ENCODE measurements at regions not wholly inside any gene's neighbourhood (a gene's known extent, or its start where the extent isn't known, plus 50 kb on each side); places are given as distances from the start of the nearest gene placed in this dataset.
"Not testable (repeated sequence)": the region's sequence is repeated elsewhere in the genome, so short reads cannot be mapped to it uniquely, and the experiment has no call there.

DNA sequence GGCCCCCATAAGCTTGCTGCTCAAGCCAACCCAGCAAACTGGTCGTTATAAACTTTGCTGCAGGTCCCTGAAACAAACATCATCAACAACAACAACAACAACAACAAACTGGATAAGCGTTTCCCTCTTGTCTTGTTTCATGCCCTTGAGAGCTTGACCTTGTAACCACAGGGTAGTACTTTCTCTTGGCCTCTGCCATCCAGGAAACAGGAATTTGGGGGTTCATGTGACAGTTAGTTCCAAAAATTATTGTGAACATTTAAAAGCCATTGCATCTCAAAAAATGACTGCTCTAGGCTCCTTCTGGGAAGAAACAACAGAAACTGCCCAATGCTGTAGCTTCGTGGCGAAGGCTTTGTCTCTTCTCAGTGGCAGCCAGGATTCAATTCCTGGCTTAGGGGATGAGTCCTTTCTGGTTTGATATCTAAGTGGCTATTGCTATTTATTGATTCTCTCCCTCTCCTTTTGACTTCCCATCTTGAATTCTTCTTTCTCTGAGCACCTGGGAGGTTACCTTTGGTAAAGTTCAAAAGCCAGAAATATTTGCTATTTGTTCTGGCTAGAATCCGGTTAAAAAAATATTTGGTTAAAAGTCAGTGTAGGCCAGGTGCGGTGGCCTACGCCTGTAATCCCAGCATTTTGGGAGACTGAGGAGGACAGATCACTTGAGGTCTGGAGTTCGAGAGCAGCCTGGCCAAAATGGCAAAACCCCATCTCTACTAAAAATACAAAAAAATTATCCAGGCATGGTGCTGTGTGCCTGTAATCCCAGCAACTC, 52.0 kb upstream of the CPM start:
- DNase-seq = no peak

GRCh38 chr12:68997526-68997925, 64.6 kb upstream of the CPM start:
- DNase-seq = not testable (repeated sequence)

DNA sequence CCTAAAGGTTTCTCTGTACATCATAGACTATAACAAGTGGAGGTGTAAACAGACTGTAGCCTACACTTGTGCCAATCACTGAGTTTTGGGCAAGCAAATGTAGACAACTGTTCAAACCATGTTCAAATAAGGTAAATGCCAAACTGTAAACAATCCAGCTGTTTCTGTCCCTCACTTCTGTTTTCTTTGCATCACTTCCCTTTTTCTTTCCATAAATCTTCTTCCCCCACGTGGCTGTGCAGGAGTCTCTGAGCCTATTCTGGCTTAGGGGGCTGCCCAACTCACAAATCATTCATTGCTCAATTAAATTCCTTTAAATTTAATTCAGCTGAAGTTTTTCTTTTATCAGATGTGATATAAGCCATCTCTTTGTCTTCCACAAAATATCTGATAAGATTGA, 65.1 kb upstream of the CPM start:
- DNase-seq = no peak

- no peak for DNase-seq
Observed at GRCh38 chr12:69000074-69000473, 67.1 kb upstream of the CPM start.

- DNase-seq = no peak
Observed at GRCh38 chr12:69000540-69001243, 67.7 kb upstream of the CPM start.

DNA sequence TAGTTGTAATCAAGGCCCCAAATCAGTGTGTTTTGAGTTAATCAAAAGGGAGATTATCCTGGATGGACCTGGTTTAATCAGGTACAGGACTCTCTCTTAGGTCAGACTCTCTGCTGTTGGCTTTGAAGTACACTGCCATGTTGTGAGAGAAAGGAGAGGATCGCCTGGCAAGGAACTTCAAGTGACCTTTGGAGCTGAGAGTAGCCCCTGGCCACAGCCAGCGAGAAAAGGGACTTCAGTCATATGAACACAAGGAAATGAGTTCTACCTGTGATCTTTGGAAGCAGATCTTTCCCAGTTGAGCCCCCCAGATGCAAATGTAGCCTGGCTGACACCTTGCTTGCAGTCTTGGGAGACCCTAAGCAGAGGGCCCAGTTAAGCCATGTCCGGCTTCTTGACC, 68.3 kb upstream of the CPM start:
- no peak for DNase-seq

DNA sequence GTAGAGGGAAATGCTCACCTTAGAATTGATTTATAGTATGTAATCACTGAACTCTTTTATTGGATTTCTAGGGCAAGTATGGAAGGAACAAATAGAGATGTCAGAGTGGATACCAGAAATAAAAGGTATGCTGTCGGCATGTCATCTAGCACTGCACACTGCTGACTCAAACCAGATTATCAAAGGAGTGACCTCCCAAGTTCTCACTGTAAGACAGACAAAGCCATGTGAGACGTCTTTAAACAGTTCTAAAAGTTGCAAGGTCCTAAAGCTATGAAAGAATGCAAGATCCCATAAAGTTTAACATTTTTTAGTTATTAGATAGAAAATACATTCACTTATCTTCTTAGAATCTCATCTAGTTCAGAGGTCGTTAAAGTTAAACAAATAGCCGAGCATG, 70.0 kb upstream of the CPM start:
- no peak for DNase-seq

- DNase-seq = no peak
Observed at GRCh38 chr12:69003991-69004390, 71.0 kb upstream of the CPM start.

DNA sequence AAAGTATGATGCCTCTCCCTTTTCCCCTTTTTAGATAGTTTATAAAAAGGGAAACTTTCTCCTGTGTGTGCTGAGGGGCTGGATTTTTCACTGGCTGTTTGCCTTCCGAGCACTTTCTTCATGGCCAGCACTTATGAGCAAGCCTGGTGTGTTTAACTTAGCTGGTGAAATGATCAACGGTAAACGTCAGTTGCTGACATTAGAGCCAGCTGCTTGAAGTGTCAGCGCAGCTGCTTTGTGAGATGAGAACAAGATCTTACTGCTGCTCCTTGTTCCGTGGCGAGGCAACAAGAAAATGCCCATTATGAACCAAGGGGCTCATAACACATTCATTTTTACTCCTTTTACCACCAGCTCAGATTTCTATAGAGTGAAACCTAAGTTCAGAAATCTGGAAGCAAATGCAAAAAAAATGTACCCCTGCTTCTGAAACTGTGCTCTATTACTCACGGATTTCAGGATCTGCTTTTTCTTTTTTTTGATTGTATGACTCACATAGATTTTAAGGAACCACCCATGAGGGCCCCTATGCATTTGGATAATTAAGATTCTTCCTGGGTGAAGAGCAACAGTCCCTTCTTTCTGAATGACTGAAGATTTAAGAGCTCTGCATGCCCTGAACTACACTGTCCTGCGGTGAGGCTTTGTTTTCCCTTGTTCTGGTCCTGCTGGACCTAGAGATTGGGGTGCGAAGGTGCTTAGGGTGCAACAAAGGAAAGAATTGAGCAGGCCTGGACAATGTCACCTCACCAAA, 74.3 kb upstream of the CPM start:
- no peak for DNase-seq

DNA sequence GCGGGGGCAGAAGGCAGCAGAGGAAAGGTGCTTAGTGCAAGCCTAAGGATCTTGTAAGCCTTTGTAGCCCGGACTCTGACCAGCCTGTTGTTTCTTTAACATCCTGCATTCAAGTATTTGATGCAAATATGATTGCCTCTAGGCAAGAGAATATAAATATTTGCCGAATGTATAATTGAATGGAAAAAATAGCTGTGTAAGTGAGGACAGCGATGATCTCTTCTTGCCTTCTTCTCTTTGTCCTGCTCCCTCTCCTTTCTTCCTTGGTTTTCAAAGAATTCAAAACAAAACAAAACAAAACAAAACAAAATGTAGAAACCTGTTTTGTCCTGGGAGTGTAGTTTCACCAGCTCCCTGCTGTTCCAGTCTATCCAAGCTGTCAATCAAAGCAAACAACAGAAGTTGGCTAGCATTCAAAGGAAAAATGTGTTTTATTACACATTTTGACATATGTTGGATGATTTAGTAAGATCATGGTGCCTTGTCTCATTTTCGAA, 74.9 kb upstream of the CPM start:
- DNase-seq = no peak

DNA sequence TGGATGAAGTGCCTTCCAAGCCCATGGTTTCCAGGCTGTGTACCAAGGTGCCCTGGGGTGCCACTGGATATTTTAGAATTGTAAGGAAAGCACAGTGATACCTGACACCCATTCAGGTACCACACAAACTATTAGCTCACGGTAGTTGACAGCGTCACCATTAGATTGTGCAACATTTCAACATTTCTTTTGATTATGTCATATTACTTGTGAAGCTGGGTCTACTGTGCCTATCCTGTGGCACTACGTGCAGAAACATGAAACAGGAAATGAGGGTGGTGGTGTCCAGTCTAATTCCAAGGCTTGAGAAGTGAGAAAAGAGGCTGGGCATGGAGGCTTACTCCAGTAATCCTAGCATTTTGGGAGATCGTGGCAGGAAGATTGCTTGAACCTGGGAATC, 75.5 kb upstream of the CPM start:
- no peak for DNase-seq

DNA sequence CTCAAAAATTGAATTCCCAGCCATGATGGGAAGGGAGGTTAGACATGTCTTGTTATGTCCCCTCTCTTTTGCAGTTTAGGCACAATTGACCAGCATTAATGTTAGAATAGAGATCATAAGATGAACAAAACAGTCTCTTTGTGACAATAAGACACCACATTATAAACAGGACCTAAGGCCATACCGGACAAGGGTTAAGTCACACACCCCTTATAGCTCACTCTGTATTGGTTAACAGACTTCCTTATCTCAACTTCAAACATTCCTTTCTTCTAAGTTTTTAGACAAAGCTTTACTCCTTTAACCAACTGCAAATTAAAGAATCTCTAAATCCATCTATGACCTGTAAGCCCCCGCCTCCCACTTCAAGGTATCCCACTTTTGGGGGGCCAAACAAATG, 81.1 kb upstream of the CPM start:
- DNase-seq = no peak

DNA sequence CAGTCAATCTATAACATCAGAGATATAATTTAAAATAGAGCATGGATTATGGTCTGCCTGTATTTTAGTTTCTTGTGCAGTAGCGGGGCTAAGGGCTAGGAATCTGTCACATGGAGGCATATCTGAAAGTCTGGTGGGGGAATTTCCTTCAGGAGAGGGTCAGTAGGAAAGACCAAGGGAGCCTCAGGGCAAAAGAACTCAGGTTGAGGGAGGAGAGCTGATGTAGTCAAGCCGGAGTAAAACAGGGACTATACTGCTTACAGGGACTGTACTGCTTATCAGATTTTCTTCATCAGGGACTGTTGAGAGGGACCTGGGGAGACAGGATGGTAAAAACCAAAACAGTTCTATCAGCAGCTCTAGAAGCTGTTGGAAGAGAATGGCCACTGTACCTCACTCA, 82.0 kb upstream of the CPM start:
- DNase-seq = no peak

DNA sequence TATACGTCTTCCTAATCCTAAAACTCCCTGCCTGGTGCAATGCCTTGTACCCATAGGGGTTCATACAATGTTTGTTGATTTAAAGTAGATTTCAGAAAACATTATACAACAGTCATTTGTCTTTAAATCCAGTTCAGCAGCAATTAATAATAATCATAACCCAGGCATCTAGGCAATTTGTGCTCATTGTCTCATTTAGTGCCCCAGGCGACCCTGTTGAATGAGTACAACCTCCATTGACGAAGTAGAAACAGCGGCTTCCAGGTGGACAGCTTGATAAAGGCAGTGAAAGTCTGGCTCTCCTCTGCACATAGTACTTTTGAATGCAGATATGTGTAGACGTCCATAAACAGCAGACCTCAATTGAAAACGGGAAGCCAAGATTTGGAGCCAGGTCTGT, 82.9 kb upstream of the CPM start:
- no peak for DNase-seq

DNA sequence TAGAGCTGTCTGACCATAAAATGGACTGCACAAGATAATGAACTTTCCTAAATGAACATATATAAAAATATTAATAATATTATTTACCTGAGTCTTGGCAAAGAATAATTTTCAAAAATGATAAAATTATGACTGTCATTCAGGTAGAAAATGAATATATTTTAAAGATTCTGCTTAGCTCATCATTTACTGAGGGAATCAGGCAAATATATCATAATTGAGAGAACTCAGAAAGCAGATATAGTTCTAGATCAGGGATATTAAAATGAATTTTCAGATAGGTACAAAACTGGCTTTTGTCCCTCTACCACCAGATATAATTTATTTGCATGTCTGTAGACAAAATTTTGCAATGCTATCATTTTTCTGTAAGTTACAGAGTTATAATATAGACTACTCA, 86.1 kb upstream of the CPM start:
- DNase-seq = no peak

- DNase-seq = no peak
Observed at GRCh38 chr12:69019910-69020309, 86.9 kb upstream of the CPM start.

GRCh38 chr12:69022674-69023073, 89.7 kb upstream of the CPM start:
- DNase-seq = no peak

DNA sequence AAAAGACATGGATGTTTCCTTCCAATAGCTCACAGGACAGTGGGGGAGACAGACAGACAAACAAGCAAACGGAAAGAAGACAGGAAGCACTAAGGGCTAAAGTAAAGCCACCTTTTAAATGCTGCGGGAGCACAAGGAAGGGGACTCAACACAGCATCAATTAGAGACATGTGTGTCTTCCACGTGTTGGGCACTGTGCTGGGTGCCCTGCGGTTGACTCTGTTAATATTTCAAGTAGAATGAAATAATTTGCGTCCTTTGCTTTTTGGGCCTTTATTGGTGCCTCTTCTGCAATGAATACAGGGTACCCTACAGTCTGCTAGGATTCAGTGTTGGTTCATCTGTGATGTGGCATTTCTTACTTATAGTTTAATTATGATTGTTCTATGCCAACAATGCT, 90.9 kb upstream of the CPM start:
- DNase-seq = no peak

- no peak for DNase-seq
Observed at GRCh38 chr12:69024413-69024812, 91.4 kb upstream of the CPM start.

- DNase-seq = no peak
Observed at GRCh38 chr12:69024907-69025306, 91.9 kb upstream of the CPM start.

DNA sequence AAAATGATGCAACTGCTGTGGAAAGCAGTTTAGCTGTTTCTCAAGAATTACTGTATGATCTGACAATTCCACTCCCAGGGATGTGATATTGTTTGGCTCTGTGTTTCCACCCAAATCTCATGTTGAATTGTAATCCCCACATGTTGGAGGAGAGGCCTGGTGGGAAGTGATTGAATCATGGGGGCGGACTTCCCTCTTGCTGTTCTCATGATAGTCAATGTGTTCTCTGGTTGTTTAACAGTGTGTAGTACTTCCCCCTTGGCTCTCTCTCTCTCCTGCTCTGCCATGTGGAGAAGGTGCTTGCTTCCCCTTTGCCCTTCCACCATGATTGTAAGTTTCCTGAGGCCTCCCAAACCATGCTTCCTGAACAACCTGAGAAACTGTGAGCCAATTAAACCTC, 93.4 kb upstream of the CPM start:
- DNase-seq = no peak

DNA sequence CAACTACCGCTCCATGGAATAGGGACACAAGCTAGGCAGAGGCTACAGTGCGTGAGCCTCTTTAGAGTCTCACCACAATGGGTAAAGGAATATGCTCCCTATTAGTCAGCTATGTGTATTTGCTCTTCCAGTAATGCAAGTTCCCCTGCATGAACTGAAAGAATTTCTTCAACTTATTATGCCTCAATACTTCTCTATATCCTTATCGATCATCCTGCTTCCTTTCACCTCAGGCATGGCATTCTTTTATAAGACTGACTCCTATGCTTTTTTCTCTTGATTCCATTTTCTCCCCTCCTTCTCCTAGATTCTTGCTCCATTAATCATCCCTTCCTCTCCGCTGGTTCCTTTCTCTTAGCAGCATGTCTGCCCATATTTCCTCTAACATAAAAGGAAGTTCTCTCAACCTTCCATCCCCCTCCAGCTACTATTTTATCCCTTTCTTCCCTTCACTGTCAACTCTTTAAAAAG, 94.5 kb upstream of the CPM start:
- DNase-seq = no peak

DNA sequence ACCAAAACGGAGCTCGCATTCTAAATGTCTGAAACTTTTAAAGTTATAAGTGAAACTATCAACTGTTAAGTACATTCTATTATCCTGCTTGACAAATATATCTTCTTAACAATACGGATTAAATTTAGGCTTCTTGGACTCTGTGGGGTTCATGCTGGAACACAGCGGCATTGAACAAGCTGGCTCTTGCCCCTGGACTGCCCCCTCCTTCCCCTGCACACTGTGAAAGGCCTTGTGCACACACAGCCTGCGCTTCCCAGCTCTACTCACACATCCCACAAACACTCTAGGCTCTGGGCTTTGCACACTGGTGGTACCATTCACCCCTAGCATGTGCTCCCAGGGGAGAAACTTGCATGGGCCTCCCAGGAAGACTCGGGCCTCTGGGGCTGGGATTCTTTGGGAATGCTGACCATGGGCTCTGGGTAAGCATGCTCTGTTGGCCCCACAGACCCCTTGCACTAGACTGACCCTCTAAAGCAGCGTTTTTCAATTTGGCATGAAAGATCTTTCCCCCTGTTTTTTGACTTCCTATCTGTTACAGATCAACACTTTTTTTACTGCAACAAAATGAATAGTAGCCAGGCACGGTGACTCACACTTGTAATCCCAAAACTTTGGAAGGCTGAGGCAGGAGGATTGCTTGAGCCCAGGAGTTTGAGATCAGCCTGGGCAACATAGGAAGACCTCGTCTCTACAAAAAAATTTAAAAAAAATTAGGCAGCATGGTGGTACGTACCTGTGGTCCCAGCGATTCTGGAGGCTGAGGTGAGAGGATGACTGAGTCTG, 96.2 kb upstream of the CPM start:
- DNase-seq = no peak

Data from stimulated activated naive CD4-positive, alpha-beta T cell (primary cell).